ENCODE measurements at regions not wholly inside any gene's neighbourhood (a gene's known extent, or its start where the extent isn't known, plus 50 kb on each side); places are given as distances from the start of the nearest gene placed in this dataset.
"Not testable (repeated sequence)": the region's sequence is repeated elsewhere in the genome, so short reads cannot be mapped to it uniquely, and the experiment has no call there.

DNA sequence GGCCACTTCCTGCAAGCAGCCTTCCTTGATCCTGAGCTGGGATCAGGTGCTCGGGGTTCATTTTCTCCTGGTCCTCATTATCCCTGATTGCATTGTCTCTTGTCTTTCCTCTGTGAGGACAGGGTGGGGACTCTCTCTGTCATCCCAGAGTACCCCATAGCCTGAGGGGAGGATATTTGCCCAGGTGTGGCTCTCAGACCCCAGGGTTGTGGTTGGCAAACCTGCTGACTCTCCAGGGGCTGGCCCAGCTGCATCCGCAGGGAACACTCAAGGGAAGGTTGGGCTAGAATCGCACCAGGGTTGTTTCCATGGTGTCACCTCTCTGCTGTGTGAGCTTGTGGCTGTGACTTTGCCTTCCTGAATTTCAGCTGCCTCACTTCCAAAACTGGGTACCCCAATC is 276.8 kb upstream of the C1orf174 start:
- no peak for DNase-seq

DNA sequence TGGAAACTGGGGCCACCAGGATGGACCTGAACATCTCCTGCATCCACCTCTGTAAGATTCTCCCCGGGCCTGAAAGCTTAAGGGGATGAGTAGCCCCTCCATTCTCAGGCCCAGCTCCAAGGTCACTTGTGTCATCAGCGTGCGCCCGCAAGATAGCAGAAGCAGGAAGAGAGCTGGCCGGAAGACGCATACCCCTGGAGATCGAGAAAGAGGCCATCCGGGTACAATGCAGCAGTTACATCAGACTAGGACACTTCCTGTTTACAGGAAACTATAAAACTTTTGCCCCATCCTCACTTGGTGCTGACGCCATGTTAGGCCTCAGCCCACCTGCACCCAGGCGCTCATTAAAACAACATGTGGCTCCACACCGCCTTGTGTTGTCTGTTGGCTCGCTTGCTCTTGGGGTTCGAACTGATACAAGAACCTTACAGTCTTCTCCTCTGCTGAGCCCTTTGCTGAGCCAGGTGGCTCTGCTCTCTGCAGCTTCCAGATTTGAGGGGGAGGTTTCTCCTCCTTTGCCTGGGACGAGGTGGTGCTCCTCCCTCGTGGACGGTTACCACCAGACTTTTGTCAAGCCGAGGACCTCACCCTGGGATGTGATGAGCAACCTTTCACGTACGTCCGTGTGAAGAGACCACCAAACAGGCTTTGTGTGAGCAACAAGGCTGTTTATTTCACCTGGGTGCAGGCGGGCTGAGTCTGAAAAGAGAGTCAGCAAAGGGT is 277.5 kb upstream of the C1orf174 start:
- no peak for DNase-seq

DNA sequence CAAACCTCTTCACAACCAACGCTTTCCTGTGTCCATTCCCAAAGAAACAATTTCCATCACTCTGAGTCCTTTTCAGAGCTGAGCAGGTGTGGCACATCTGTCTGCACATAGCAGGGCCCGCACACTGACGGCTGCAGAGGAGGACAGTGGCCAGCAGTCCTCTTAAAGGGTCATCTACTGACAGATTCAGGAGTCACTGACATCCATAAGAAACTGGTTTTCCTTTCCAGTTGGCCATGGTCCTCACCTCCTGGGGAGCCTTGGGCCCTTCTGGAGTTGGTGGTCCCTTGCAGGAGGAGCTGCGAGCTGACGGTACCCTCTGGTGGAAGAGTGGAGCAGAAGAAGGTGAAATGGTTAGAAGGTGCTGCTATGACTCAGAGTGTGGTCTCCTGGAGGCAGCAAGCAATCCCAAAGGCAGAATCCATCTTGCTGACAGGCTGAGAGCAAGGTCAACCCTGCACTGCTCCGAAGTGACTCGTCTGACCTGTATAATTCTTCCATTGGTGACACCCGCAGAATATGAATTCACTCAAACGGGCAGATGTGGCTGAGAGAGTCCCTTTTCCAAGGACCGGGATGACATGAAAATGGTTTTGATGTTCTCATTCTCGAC is 278.5 kb upstream of the C1orf174 start:
- no peak for DNase-seq

DNA sequence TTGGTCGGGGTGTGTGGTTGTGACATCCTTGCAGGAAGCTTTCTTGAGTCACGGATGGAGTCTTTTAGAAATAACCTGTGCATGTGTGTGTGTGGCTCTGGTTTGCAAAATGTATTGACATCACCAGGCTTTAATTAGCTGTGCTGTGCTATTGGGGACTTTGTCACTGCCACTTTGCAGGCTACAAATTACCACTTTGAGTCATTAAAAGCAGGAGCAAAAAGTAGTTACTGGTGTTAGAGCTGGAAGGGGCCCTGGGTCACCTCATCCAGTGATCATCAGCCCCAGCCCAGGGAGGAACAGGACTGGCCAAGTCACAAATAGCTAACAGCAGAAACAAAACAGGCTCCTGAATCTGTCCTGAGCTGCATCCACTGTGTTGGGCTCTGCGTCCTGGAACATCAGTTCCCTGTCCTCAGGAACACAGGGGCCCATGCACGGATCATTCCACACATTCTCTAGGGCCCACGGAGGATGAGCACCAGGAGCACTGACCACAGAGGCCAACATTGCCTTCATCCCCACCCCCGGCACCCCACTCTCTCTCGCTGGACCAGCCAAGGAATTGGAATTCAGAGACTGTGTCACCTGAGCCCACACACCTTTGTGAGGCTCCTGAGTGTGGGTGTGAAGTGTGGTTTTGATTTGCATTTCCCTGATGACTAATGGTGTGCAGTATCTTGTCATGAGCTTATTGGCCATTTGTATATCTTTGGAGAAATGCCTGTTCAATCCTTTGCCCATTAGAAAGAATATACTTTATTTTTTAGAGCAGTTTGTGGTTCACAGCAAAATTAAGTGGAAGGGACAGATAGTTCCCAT is 280.1 kb upstream of the C1orf174 start:
- no peak for DNase-seq

DNA sequence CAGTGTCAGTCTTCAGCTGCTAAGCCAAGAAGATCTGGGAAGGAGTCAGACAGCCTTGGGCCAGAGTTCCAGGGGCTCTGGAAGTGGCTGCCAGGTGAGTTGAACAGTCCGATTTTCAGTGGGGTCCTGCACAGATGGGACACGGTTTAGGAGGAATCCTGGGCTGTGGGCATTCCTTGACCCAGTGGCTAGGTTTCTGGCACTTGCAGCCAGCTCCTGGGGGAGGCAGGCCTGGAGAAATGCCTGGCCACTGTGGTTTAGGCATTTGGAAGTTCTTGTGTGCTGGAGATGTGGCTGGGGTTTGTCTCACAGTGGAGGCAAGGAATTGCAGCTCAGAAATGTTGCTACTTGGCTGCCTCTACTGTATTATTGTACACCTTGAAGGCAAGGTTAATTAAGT is 286.4 kb upstream of the C1orf174 start:
- DNase-seq = not testable (repeated sequence)

DNA sequence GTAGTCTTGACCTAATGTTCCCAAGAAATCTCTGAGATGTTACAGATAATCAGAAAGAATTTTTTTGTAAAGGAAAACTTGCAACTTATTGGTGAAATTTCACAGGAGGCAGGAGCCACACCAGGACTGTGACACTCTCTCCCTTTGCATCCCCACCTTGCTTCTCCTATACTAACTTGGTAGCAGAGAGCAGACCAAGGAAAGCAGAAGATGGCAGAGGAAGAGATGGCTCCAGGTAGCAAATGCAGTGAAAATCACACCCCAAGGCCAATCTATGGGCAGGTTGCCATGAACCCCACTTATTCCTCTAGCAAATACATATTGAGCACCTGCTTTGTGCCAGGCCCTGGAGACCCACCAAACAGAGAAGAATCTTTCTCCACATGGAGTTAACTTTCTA is 303.4 kb upstream of the C1orf174 start:
- no peak for DNase-seq

DNA sequence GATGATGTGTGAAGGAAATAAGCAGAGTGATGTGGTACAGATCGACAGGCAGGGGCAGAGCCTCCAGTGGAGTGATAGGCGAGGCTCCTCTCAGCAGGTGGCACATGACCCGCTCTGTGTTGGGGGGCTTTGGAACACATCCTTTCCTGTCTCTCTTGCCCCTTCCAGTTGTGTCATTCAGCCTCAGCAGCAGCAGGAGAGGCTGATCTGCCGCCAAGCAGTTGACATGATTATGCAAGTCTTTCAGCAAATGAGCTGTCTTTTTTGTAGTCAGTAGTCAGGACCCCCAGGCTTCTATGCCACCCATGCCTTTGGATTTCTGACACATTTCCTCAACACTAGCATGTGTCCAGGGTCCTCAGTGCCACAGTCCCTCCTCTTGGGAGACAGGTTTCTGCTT is 307.1 kb upstream of the C1orf174 start:
- no peak for DNase-seq

DNA sequence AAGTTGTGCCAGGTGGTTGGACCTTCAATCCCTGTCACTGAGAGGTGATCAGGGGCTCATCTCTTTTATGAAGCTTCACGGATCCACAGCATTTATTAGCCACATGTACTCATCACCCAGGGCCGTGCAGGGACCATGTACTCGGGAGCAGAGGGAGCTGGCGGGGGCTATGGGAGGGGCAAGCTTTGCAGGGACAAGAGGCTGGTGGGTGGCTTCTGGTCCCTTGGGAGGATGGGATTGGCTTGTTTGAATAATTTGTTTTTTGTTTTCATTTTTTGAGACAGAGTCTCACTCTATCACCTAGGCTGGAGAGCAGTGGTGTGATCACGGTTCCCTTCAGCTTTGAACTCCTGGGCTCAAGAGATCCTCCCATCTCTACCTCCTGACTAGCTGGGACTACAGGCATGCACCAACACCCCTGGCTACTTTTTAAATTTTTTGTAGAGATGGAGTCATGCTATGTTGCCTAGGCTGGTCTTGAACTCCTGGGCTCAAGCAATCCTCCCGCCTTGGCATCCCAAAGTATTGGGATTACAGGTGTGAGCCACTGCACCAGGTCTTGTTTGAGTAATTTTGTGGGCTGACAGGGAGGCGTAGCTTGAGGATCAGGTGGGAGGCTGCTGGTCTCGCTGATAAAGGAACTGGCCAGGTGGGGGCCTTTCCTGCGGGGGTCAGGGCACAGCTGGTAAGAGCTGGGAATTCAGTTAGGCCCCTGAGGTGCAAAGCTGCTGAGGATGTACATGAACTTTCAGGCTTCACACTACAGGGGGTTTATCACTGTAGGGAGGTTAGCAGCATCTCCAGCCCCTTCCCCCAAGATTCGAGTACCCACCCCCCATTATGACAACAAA is 308.0 kb upstream of the C1orf174 start:
- DNase-seq = no peak

DNA sequence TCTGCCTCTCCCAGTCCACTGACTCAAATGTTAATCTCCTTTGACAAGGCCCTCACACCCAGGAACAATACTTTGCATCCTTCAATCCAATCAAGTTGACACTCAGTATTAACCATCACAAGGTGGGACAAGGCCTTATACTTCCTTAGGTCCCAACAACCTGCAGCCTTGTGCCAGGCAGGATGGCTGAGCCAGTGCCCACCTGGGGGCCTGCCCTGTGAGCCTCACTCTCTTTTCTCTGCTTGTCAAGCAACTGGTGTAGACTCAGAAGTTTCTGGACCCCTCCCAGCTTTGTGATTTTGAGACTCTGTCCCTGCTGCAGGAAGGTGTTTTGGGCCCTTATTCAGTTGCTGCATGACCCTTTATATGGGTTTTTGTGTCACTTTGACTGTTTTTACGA is 310.0 kb upstream of the C1orf174 start:
- no peak for DNase-seq

DNA sequence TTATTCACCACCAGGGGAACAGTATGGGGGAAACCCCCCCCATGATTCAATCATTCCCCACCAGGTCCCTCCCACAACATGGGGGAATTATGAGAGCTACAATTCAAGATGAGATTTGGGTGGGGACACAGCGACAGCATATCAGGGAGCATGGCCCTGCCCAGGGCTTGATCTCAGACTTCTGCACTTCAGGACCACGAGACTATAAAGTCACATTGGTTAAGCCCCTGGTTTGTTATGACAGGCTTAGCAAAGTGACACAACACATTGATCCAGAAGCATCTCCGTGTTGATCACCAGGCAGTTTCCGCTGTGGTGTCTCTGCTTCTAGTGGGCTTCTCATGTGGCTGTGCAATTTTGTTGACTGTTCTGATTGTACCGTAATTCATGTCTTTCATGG is 312.7 kb upstream of the C1orf174 start:
- no peak for DNase-seq

DNA sequence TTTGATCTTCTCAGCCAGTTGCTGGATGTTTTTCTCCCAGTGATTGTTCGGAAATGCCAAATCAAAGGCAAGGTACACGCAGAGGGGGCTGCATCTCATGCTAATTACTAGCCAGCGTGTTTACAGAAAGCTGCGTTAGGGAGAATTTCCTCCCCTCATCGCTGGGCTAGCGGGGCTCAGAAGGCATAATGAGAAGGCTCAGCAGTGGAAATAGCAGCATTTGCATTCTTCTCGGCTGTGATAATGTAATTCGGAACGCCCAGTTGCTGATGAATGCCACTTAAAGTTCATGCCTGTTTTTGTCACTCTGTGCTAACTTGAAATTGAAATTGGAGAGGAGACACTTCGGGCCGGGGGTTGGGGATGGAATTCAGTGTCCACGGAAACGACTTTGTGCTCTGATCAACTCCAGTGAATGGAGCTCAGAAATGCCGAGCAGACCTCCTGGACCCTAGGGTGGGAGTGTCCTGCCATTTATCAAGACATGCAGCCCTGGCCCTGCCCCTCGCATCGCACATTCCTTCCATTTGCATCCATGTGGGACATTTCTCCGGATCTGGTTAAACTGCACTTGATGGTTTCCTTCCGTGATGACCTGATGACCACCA is 313.4 kb upstream of the C1orf174 start:
- DNase-seq = no peak

DNA sequence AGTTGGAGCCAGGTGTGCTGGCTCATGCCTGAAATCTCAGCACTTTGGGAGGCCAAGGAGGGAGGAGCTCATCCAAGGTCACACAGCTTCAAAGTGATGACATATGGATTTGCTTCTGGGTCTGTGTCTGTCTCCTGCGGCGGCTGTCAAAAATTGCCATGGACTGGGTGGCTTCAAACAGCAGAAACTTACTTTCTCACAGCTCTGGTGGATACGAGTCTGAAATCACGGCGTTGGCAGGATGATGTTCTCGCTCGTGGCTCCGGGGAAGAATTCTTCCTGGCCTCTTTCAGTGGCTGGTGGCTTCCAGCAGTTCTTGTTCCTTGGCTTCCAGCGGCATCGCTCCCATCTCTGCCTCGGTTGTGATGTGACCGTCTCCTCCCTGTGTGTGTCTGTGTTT is 314.8 kb upstream of the C1orf174 start:
- DNase-seq = no peak

DNA sequence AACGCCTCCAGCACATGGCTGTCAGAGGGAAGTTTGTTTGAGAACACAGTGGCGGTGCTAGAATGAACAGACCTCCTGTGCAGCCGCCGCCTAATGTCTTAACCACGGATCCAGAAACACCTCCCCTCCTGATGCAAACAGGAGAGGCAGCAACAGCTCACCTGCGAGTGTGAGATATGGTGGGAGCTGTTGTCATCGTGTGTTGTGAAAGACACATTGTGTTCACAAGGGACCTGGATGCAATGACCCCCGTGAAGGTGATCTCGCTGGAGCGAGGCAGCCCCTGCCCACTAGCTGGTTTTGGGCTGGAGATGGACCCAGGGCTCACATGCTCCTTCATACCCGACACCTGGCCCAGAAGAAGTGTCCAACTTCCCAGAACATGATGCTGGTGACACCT is 315.3 kb upstream of the C1orf174 start:
- no peak for DNase-seq

DNA sequence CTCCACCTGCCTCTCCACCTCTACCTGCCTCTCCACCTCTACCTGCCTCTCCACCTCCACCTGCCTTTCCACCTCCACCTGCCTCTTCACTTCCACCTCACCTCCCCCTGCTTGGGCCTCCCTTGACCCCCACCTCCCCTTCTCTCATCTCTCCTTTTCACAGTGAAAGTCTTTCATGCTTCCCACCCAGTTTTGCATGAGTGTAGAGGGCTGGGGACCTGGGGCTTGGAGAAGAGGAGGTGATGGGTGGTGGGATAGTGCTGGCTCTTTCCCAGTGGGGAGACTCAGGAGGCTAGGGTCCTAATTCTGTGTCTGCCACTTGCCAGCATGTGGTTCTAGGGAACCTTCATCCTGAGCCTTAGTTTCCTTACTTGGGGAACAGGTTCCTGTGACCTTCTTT is 316.2 kb upstream of the C1orf174 start:
- no peak for DNase-seq

DNA sequence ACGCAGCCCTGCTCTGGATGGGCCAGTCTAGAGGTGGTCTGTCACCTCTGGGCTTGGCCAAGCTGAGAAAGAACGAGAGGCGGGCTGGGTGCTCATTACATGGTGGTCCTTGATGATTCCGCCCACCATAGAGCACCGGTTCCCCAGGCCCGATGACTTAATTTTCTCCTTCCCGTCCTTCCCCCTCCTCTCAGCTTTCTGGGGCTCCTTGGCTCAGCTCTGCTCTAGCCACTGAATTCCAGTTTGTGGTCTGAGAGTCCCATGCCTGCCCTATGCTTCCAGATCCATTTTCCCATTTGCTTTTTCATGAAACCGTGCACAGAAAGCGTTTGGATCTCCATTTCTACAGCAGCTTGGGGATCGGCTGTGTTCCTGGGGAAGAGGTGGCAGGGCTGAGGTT is 318.5 kb upstream of the C1orf174 start:
- no peak for DNase-seq

DNA sequence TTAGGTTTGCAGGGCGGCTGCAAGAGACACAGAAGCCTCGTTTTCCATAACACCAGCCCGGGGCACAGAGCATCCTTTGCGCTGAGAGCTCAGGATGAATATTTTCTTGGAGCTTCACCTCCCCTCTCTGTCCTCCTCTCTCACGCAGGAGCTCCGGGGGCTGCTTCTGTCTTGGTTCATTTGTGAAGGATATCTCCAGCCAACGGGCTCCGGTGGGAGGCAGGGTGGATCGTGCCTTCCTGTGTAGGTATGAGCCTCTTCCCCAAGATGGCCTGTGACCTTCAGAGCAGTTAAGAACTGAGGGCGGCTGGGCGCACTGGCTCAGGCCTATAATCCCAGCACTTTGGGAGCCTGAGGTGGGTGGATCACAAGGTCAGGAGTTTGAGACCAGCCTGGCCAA is 319.0 kb upstream of the C1orf174 start:
- no peak for DNase-seq

DNA sequence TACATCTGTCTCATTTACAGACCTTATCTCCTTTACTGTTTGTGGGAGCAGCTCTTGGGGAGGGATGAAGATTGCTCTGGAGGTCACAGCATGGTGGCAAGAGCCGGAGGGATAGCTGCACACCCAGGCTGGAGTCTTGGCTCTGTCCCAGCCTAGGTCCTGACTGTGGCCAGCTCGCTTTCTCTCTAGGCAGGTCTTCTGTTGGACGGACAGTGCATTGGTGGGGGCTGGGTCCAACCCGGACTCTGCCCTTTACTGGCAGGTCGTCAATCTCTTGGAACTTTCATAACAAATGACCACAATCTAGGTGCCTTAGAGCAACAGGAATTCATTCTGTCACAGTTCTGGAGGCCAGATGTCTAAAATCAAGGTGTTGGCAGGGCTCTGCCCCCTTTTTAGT is 319.8 kb upstream of the C1orf174 start:
- DNase-seq = no peak

DNA sequence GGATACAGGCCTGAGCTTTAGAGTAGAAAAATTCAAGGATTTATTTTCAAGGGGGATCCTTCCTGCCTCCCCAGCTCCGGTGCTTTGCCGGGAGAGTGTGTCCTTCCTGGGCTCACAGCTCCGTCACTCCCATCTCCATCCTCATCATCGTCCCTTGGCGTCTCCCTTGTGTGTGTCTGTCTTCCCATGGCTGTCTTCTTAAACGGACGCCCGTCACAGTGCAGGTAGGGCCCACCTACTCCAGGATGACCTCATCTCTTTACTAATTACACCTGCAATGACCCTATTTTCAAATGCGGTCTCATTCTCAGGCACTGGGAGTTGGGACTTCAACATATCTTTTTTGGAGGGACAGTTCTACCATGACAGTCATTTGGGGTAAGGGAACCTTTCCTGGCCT is 320.3 kb upstream of the C1orf174 start:
- no peak for DNase-seq

DNA sequence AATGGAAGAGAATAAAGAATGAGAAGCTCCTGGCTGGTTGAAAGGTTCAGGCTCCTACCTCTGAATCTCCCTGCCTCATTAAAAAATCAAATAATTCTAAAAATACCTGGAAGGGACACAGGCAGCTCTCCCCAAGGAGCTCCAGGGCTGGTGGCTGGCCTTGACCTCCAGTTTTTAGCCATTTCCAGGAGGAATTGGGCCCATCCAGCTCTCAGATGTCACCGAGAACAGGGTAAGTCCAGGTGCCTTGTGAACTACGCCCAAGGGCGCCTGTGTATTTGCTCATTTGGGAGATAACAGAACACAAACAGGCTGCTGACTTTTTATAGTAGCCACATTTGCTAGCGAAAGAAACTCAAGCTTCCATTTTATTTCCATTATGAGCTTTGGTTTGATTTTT is 321.0 kb upstream of the C1orf174 start:
- no peak for DNase-seq

DNA sequence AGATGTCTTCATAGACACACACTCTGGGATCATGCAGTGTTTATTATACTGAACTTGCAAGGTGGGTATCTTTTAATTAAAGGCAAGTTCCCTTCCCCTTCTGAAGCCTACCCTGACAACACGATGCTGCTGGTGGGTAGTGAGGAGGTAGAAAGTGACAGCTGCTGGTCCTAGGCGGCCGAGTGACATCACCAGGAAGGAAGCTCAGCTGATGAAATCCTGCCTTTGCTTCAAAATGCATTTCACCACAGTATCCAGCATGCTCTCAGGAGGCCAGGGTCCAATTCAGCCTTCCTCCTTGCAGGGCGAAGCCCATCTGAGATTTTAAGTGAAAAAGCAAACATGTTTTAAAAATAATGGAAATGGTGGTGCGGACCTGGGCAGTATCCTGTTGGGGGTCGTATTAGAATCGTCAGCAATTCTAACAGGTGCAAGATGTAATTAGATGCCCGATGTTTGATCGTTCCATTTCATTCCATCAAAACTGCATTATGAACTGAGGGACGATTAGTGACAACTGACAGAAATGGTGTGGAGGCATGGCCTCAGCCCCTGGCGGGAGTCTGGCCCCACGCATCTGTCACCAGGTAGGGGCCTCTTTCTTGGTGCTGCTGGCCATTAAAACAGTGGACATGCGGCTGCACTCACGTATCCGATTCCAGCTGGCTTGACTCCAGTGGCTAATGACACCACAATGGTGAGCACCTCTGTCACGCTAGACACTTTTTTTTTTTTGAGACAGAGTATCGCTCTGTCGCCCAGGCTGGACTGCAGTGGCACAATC is 324.8 kb upstream of the C1orf174 start:
- DNase-seq = no peak

DNA sequence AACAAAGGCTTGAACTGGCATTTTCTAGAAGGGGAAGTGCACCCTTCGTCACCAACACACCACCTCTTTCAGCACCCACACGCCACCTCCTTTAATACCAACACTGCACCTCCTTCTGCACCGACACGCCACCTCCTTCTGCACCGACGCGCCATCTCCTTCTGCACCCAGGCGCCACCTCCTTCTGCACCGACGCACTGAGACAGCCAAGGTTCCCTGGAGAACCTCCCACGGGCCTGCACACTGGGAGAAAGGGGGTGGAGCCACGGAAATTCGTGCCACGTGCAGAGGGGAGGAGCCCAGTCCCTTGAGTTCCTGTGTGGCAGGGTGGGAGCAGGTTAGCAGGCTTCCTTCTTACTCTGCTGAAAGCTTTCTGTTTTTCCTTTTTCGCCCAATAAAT is 327.9 kb upstream of the C1orf174 start:
- DNase-seq = no peak

DNA sequence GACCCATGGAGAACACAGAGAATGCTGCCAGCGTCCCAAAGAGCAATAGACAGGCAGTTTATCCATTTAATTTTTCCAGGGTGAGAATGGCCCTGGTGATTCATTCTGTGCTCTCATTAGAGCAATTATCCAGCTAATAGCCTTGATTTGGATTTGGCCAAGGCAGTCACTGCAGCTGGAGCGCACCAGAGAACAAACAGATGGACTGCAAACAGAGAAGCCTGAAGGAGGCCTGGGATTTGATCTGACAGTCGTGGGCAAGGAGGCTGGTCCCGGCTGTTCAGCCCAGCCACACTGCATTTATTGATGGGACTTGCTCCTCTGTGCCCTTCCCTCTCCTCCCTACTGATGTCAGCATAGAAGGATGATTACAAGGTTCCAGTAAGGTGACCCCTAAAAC is 353.9 kb upstream of the C1orf174 start:
- no peak for DNase-seq

Data from activated CD4-positive, alpha-beta T cell treated with anti-CD3 and anti-CD28 coated beads, Interleukin-2, amount 50 U/mL, for 48 hours (primary cell).